HEK293T (cell line): ENCODE measurements at regions not wholly inside any gene's neighbourhood (a gene's known extent, or its start where the extent isn't known, plus 50 kb on each side); places are given as distances from the start of the nearest gene placed in this dataset.

ENCODE experiments used
- CTCF ChIA-PET: fragments of 350-600 bp; formaldehyde crosslinking; extraction: SDS; loops from one replicate; lab custom pipeline; 2021; ENCODE audit warnings: antibody characterized with exemption, inconsistent platforms; lab: Yijun Ruan, JAX
- POLR2A ChIA-PET: fragments of 350-600 bp; formaldehyde crosslinking; extraction: SDS; loops from one replicate; lab custom pipeline; 2020; ENCODE audit warnings: antibody characterized with exemption, inconsistent platforms; lab: Yijun Ruan, JAX
- DNase-seq: peaks from one replicate; pipeline ENCODE4 v3.0.0; 2012; ENCODE audit warnings: mixed read lengths; ENCODE audit errors: extremely low spot score
- ARNT ChIP-seq: fragments of 450-650 bp; IDR thresholded peaks from 2 replicates; pipeline ENCODE4 v1.6.1; 2017; ENCODE audit warnings: mild to moderate bottlenecking
- BHLHE40 ChIP-seq: fragments of 450-650 bp; IDR thresholded peaks from 2 replicates; pipeline ENCODE4 v1.6.1; 2016; ENCODE audit warnings: mild to moderate bottlenecking, moderate library complexity, borderline replicate concordance
- CTBP1 ChIP-seq: fragments of 450-650 bp; IDR thresholded peaks from 2 replicates; pipeline ENCODE4 v1.6.1; 2016; ENCODE audit warnings: borderline replicate concordance
- ELF4 ChIP-seq: fragments of 450-650 bp; IDR thresholded peaks from 2 replicates; pipeline ENCODE4 v1.6.1; 2017; ENCODE audit warnings: antibody characterized with exemption
- FOXA1 ChIP-seq: fragments of 450-650 bp; IDR thresholded peaks from 2 replicates; pipeline ENCODE4 v1.6.1; 2016; ENCODE audit warnings: mild to moderate bottlenecking
- FOXK2 ChIP-seq: fragments of 450-650 bp; IDR thresholded peaks from 2 replicates; pipeline ENCODE4 v1.6.1; 2016; ENCODE audit warnings: mild to moderate bottlenecking
- FOXM1 ChIP-seq: fragments of 450-650 bp; IDR thresholded peaks from 2 replicates; pipeline ENCODE4 v1.6.1; 2017; ENCODE audit warnings: mild to moderate bottlenecking, borderline replicate concordance
- L3MBTL2 ChIP-seq: fragments of 450-650 bp; conservative IDR thresholded peaks from 2 replicates; pipeline ENCODE4 v1.6.1; 2016; ENCODE audit warnings: mild to moderate bottlenecking
- LEF1 ChIP-seq: fragments of 450-650 bp; IDR thresholded peaks from 2 replicates; pipeline ENCODE4 v1.6.1; 2017; ENCODE audit warnings: mild to moderate bottlenecking, borderline replicate concordance
- NFRKB ChIP-seq: fragments of 450-650 bp; IDR thresholded peaks from 2 replicates; pipeline ENCODE4 v1.6.1; 2016; ENCODE audit warnings: mild to moderate bottlenecking, moderate library complexity
- PKNOX1 ChIP-seq: fragments of 450-650 bp; IDR thresholded peaks from 2 replicates; pipeline ENCODE4 v1.6.1; 2016
- SP1 ChIP-seq: fragments of 450-650 bp; IDR thresholded peaks from 2 replicates; pipeline ENCODE4 v1.6.1; 2017
- SUZ12 ChIP-seq: fragments of 450-650 bp; IDR thresholded peaks from 2 replicates; pipeline ENCODE4 v1.6.1; 2016; ENCODE audit warnings: mild to moderate bottlenecking
- TARDBP ChIP-seq: fragments of 450-650 bp; IDR thresholded peaks from 2 replicates; pipeline ENCODE4 v1.6.1; 2016
- ZNF384 ChIP-seq: fragments of 450-650 bp; IDR thresholded peaks from 2 replicates; pipeline ENCODE4 v1.6.1; 2016

DNA sequence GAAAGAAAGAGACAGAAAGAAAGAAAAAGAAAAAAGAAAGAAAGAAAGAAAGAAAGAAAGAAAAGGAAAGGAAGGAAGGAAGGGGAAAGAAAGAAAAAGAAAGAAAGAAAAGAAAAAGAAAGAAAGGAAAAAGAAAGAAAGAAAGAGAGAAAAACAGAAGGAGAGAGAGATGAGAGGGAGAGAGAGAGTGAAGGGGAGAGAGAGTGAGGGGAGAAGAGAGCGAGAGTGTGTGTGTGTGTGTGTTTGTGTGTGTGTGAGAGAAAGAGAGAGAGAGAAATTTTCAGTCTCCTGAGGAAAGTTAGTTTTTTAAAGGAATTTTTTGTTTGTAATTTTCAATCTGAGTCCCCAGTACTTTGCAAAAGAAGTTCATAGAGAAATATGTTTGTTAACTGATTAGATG, 504.1 kb upstream of the POU3F4 start:
- ChIA-PET POLR2A (no interaction called here), CTCF (no interaction called here)
- DNase-seq: no peak
- TF ChIP-seq ELF4 (no peak), LEF1 (no peak), SP1 (no peak), TARDBP (no peak), FOXM1 (no peak), FOXA1 (no peak), L3MBTL2 (no peak), CTBP1 (no peak), PKNOX1 (no peak), ZNF384 (no peak)

DNA sequence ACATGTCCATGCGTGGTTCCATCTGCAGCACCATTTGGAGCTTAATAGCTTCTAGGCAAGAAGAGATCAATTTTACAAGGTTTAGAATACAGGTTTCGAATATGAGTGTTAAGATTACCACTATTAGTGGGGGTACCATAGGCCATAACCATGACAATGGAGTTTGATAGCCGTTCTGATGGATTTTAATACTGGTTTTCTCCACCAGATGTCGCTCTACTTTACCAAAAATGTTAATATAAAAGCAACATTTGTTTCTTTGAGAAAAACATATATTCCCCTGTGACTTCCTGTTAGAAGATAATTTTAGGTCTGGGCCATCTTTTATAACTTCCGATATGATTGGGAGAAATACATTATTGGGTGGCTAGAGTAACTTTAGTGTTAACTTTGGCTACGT, 499.7 kb upstream of the POU3F4 start:
- POLR2A ChIA-PET: no interaction called here
- CTCF ChIA-PET: interaction anchor here (0.6 kb wide), 1 partner anchor 18 kb away, joined by 4 read pairs; no protein-coding TSS in a partner anchor
- TF ChIP-seq FOXM1 (no peak), LEF1 (no peak), NFRKB (no peak), SP1 (no peak), CTBP1 (no peak), ARNT (no peak), L3MBTL2 (no peak), TARDBP (no peak), SUZ12 (no peak)
- no peak for DNase-seq

DNA sequence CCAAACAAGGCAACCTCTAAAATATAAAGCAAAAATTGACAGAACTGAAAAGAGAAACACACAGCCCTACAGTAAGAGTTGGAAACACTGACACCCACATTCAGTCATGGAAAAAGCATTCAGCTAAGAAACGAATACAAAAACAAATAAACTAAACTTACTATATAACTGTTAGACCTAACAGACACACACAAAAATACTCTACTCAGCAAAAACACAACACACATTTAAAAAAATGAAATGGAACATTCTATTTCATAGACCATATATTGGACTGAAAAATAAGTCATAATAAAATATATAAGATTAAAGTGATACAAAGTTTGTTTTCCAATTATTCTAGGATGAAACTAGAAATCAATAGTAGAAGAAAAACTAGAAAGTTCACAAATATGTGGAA, 488.8 kb upstream of the POU3F4 start:
- POLR2A ChIA-PET: no interaction called here
- CTCF ChIA-PET: no interaction called here
- TF ChIP-seq CTBP1 (no peak), BHLHE40 (no peak), TARDBP (no peak), ARNT (no peak), FOXK2 (no peak), SP1 (no peak), L3MBTL2 (no peak), FOXM1 (no peak), FOXA1 (no peak), LEF1 (no peak), NFRKB (no peak), PKNOX1 (no peak), ZNF384 (no peak), ELF4 (no peak), SUZ12 (no peak)

GRCh38 chrX:83022020-83022419, 486.1 kb upstream of the POU3F4 start:
- no peak for TF ChIP-seq TARDBP
- no peak for TF ChIP-seq LEF1
- TF ChIP-seq NFRKB: no peak
- TF ChIP-seq BHLHE40: no peak
- CTCF ChIA-PET: no interaction called here
- POLR2A ChIA-PET: no interaction called here
- no peak for DNase-seq

More for the DNA sequence above, 488.8 kb upstream of the POU3F4 start:
- no peak for DNase-seq
